GM12878 (cell line): ENCODE measurements at regions not wholly inside any gene's neighbourhood (a gene's known extent, or its start where the extent isn't known, plus 50 kb on each side); places are given as distances from the start of the nearest gene placed in this dataset.

Experiments used
- ATAC-seq: fragments of 200-7000 bp; cut with Tn5 transposase; 3 replicates; pipeline ENCODE4 v1.9.1; 2020; ENCODE audit warnings: mild to moderate bottlenecking, moderate library complexity
- BruUV-seq: library from RNA; stranded (reverse); fragments of 400-500 nt; replicated peaks from 2 replicates; lab custom pipeline; 2021; lab: Mats Ljungman, UMichigan
- CTCF ChIA-PET: fragments of 300-600 bp; sonication (Branson Sonifier 250); formaldehyde crosslinking; extraction: SDS; loops from one replicate; lab custom pipeline; 2021; ENCODE audit warnings: inconsistent platforms; lab: Yijun Ruan, JAX
- POLR2A ChIA-PET: fragments of 350-600 bp; formaldehyde crosslinking; extraction: SDS; loops from one replicate; lab custom pipeline; 2021; ENCODE audit warnings: inconsistent platforms; lab: Charles Lee
- RAD21 ChIA-PET: fragments of 300-600 bp; sonication (Branson Sonifier 250); formaldehyde crosslinking; loops from one replicate; lab custom pipeline; 2023; ENCODE audit warnings: antibody characterized with exemption; ENCODE audit not compliant: unreplicated experiment; lab: Charles Lee
- SMC1A ChIA-PET: fragments of 300-600 bp; sonication (Branson Sonifier 250); formaldehyde crosslinking; loops from one replicate; lab custom pipeline; 2023; ENCODE audit not compliant: unreplicated experiment, uncharacterized antibody; lab: Charles Lee
- DNase-seq: peaks from one replicate; pipeline ENCODE4 v3.0.0-alpha.2; 2011; ENCODE audit warnings: low read depth, low spot score
- FAIRE-seq: peaks from 3 replicates; lab custom pipeline; 2011; peaks lifted over from hg19 to GRCh38; lab: Jason Lieb, UNC
- H2AFZ ChIP-seq: 2 replicates; pipeline ENCODE4 v1.6.0; 2011; ENCODE audit warnings: low read depth, low read length, control low read depth; ENCODE audit not compliant: control insufficient read depth
- H3K27ac ChIP-seq: 2 replicates; pipeline ENCODE4 v1.5.1; 2011; ENCODE audit warnings: control low read depth; ENCODE audit not compliant: control insufficient read depth, insufficient read depth
- H3K27me3 ChIP-seq, 2 experiments: replicated peaks in 1 of 2; 2 replicates each; pipeline versions ENCODE4 v1.6.0 to v1.6.1; 2011; ENCODE audit warnings: low read length in 1 of 2; ENCODE audit not compliant: control insufficient read depth in 2 of 2, insufficient read depth in 2 of 2
- H3K36me3 ChIP-seq, 2 experiments: 2 replicates each; pipeline ENCODE4 v1.5.1; 2011; ENCODE audit warnings: low read length in 1 of 2; ENCODE audit not compliant: control insufficient read depth in 2 of 2, insufficient read depth in 2 of 2
- H3K4me1 ChIP-seq: 2 replicates; pipeline ENCODE4 v1.6.1; 2011; ENCODE audit warnings: mild to moderate bottlenecking, low read length, moderate library complexity, mixed read lengths; ENCODE audit not compliant: control insufficient read depth, insufficient read depth
- H3K4me2 ChIP-seq: 2 replicates; pipeline ENCODE4 v1.6.0; 2011; ENCODE audit warnings: control low read depth; ENCODE audit not compliant: control insufficient read depth, insufficient read depth
- H3K4me3 ChIP-seq: fragments of 200-600 bp; sonication (generic); 2 replicates; pipeline ENCODE4 v1.5.1; 2016
- H3K79me2 ChIP-seq: 2 replicates; pipeline ENCODE4 v1.6.0; 2011; ENCODE audit warnings: low read length; ENCODE audit not compliant: control insufficient read depth, insufficient read depth
- H3K9ac ChIP-seq: 2 replicates; pipeline ENCODE4 v1.8.0; 2011; ENCODE audit warnings: low read length, control low read depth, mixed read lengths; ENCODE audit not compliant: control insufficient read depth, insufficient read depth
- H3K9me3 ChIP-seq: replicated peaks from 3 replicates; pipeline ENCODE4 v1.5.1; 2011; ENCODE audit warnings: mild to moderate bottlenecking, low read length; ENCODE audit not compliant: control insufficient read depth, insufficient read depth
- H4K20me1 ChIP-seq: 2 replicates; pipeline ENCODE4 v1.6.0; 2011; ENCODE audit not compliant: control insufficient read depth, insufficient read depth
- ASH2L ChIP-seq: fragments of 300-600, 200-600 bp; sonication (generic); IDR thresholded peaks from 2 replicates; pipeline ENCODE4 v1.6.1; 2017; ENCODE audit warnings: low read depth, mild to moderate bottlenecking, borderline replicate concordance
- CBX3 ChIP-seq: fragments of 200-600 bp; sonication (generic); IDR thresholded peaks from 2 replicates; pipeline ENCODE4 v1.6.1; 2016; ENCODE audit warnings: low read depth, borderline replicate concordance
- CEBPB ChIP-seq, 2 experiments: fragments of 150-350 bp in 1 of 2; IDR thresholded peaks; 2 replicates each; pipeline ENCODE4 v1.6.1; 2012 to 2014; ENCODE audit warnings: low read depth in 2 of 2, low read length in 2 of 2, borderline replicate concordance in 1 of 2, inconsistent platforms in 1 of 2
- FOS ChIP-seq: IDR thresholded peaks from 3 replicates; pipeline ENCODE4 v1.6.1; 2011; ENCODE audit warnings: borderline replicate concordance; ENCODE audit not compliant: insufficient read length; ENCODE audit errors: extremely low read depth
- MTA2 ChIP-seq: fragments of 450-650 bp; IDR thresholded peaks from 2 replicates; pipeline ENCODE4 v1.6.1; 2016; ENCODE audit warnings: low read depth, mild to moderate bottlenecking, moderate library complexity
- MXI1 ChIP-seq: fragments of 150-350 bp; IDR thresholded peaks from 2 replicates; pipeline ENCODE4 v1.6.1; 2011; ENCODE audit warnings: low read depth, mild to moderate bottlenecking, inconsistent platforms, low read length, improper control_type of control experiment
- MYB ChIP-seq: fragments of 150-350 bp; IDR thresholded peaks from 2 replicates; pipeline ENCODE4 v1.6.1; 2014; ENCODE audit warnings: mild to moderate bottlenecking, low read depth, low read length, borderline replicate concordance
- NBN ChIP-seq: fragments of 450-650 bp; IDR thresholded peaks from 2 replicates; pipeline ENCODE4 v1.6.1; 2016
- NFIC ChIP-seq: IDR thresholded peaks from 2 replicates; pipeline ENCODE4 v1.6.1; 2012; ENCODE audit warnings: low read depth, mild to moderate bottlenecking, inconsistent platforms, low read length, moderate library complexity
- NRF1 ChIP-seq: conservative IDR thresholded peaks from 2 replicates; pipeline ENCODE4 v1.6.1; 2011; ENCODE audit warnings: mild to moderate bottlenecking, low read depth, low read length, improper control_type of control experiment
- PAX5 ChIP-seq: IDR thresholded peaks from 2 replicates; pipeline ENCODE4 v1.6.1; 2011; ENCODE audit warnings: low read depth, low read length, borderline replicate concordance
- PML ChIP-seq: IDR thresholded peaks from 2 replicates; pipeline ENCODE4 v1.6.1; 2012; ENCODE audit warnings: low read length, inconsistent platforms
- SUZ12 ChIP-seq: fragments of 200-600 bp; sonication (generic); IDR thresholded peaks from one replicate; pipeline ENCODE4 v1.6.1; 2018; ENCODE audit warnings: antibody characterized with exemption, mild to moderate bottlenecking; ENCODE audit not compliant: unreplicated experiment
- TCF12 ChIP-seq: IDR thresholded peaks from 2 replicates; pipeline ENCODE4 v1.6.1; 2011; ENCODE audit warnings: low read depth, mild to moderate bottlenecking, low read length
- ZNF217 ChIP-seq: fragments of 450-650 bp; IDR thresholded peaks from 2 replicates; pipeline ENCODE4 v1.6.1; 2017; ENCODE audit warnings: antibody characterized with exemption, mild to moderate bottlenecking
- WGBS: methylation state at CpG from one replicate; pipeline ENCODE4 v1.1.6; 2016; ENCODE audit warnings: low lambda C conversion rate; ENCODE audit not compliant: insufficient replicate concordance, insufficient coverage; ENCODE audit errors: missing lambda C conversion rate; 5-methylcytosine and 5-hydroxymethylcytosine counted together
- in situ Hi-C: fragments of 300-500 bp; cut with MboI; formaldehyde crosslinking; loops from 9 replicates; pipeline ENCODE4 v1.14.3; 2018; ENCODE audit warnings: mixed read lengths
- intact Hi-C: fragments of 100-400 bp; cut with micrococcal nuclease; formaldehyde crosslinking; loops from one replicate; pipeline ENCODE4 v1.14.2; 2022; ENCODE audit not compliant: unreplicated experiment
- TF ChIP-seq, protein P1 (sequence below), 3 experiments: IDR thresholded peaks in 2 of 3; conservative IDR thresholded peaks in 1 of 3; 2 replicates each; pipeline ENCODE4 v1.5.1; 2011; ENCODE audit warnings: low read depth in 3 of 3, low read length in 3 of 3, mild to moderate bottlenecking in 3 of 3, control low read depth in 2 of 3, moderate library complexity in 2 of 3, inconsistent platforms in 1 of 3, mixed read lengths in 1 of 3; ENCODE audit not compliant: control insufficient read depth in 2 of 3, insufficient read depth in 1 of 3; ENCODE audit errors: extremely low read depth in 1 of 3
- TF ChIP-seq, protein P2 (sequence below): IDR thresholded peaks from 2 replicates; pipeline ENCODE4 v1.6.1; 2012; ENCODE audit warnings: low read length, inconsistent platforms
- TF ChIP-seq, protein P3 (sequence below): fragments of 150-350 bp; IDR thresholded peaks from 2 replicates; pipeline ENCODE4 v1.6.1; 2014; ENCODE audit warnings: mild to moderate bottlenecking, low read depth, low read length

DNA sequence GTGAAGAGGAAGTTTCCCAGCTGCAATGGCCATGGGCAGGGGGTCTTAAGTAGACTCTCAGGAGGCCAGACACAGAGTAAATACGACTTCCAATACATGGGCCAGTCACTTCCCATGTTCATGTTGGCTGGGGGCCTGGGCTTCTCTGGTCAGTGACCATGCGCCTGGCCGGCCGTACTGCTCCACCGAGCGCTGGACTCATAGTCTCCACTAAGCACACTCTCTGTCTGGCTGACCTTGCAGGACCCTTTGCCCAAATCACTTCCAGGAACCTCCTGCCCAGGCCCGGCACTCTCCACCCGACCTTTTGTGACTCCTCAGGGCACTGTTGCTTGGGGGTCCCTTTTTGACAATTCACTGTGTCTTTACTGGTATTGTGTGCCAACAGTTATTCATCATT is 69.3 kb downstream of the SOWAHC start (continued):
- TF ChIP-seq, protein P1, sequence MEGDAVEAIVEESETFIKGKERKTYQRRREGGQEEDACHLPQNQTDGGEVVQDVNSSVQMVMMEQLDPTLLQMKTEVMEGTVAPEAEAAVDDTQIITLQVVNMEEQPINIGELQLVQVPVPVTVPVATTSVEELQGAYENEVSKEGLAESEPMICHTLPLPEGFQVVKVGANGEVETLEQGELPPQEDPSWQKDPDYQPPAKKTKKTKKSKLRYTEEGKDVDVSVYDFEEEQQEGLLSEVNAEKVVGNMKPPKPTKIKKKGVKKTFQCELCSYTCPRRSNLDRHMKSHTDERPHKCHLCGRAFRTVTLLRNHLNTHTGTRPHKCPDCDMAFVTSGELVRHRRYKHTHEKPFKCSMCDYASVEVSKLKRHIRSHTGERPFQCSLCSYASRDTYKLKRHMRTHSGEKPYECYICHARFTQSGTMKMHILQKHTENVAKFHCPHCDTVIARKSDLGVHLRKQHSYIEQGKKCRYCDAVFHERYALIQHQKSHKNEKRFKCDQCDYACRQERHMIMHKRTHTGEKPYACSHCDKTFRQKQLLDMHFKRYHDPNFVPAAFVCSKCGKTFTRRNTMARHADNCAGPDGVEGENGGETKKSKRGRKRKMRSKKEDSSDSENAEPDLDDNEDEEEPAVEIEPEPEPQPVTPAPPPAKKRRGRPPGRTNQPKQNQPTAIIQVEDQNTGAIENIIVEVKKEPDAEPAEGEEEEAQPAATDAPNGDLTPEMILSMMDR (IDR thresholded peaks at IDR 0.05 in 2 of 3, conservative IDR thresholded peaks at IDR 0.05 in 1 of 3; ENCODE audit: control insufficient read depth in 2 of 3, extremely low read depth in 1 of 3, insufficient read depth in 1 of 3, low read depth in 3 of 3, low read length in 3 of 3): no peak
- TF ChIP-seq NBN (no peak), CBX3 (no peak), NRF1 (no peak), FOS (no peak)
- TF ChIP-seq, protein P2, sequence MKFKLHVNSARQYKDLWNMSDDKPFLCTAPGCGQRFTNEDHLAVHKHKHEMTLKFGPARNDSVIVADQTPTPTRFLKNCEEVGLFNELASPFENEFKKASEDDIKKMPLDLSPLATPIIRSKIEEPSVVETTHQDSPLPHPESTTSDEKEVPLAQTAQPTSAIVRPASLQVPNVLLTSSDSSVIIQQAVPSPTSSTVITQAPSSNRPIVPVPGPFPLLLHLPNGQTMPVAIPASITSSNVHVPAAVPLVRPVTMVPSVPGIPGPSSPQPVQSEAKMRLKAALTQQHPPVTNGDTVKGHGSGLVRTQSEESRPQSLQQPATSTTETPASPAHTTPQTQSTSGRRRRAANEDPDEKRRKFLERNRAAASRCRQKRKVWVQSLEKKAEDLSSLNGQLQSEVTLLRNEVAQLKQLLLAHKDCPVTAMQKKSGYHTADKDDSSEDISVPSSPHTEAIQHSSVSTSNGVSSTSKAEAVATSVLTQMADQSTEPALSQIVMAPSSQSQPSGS: no peak

DNA sequence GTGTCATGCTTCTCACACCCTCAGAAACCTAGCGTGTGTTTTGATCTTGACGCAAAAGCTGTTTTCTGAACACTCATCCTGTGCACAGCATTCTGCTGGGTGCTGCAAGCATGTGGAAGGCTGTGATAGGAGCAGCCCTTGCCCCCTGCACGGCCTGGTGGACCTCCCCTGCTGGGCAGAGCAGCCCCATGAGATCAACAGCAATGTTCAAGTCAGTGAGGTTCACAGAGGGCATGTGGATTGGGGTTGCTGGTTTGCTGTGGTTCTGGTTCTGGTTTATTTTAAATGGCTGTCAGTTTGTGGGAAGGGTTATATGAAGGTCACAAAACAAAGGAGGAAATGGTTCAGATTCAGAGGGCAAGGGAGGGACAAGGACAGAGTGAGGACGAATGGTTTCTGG is 71.3 kb downstream of the SOWAHC start:
- no TSS peak for BruUV-seq
- CTCF ChIA-PET: no interaction called here
- ATAC-seq (peak; percentile 15; the same call in 1 of the 3 replicates), DNase-seq (no peak), FAIRE-seq (no peak)
- Histone ChIP-seq H3K4me1 (no peaks in the 10 kb centered on the region; the same call in 1 of the 2 replicates), H3K9me3 (no peaks in the 10 kb centered on the region), H3K27ac (no peak overlapping the region), H3K4me2 (no peak overlapping the region), H3K79me2 (no peaks in the 10 kb centered on the region), H3K36me3 (no peaks in the 10 kb centered on the region), H3K9ac (no peak overlapping the region), H4K20me1 (no peaks in the 10 kb centered on the region), H3K27me3 (no peaks in the 10 kb centered on the region), H3K4me3 (no peak overlapping the region), H2AFZ (no peak overlapping the region; the same call in 1 of the 2 replicates)
- 46% methylated on average over 4 of the region's 4 CpGs for WGBS
- SMC1A ChIA-PET: no interaction called here
- intact Hi-C loops: no loop called here
- in situ Hi-C loops: no loop called here
- POLR2A ChIA-PET: no interaction called here
- RAD21 ChIA-PET: no interaction called here
- TF ChIP-seq PML (no peak), SUZ12 (no peak), MXI1 (no peak), CEBPB (IDR thresholded peaks at IDR 0.05; ENCODE audit: borderline replicate concordance in 1 of 2, low read depth in 2 of 2, low read length in 2 of 2) (no peak), ZNF217 (no peak), NFIC (no peak), ASH2L (no peak), MYB (no peak), MTA2 (no peak), PAX5 (no peak), TCF12 (no peak)
- TF ChIP-seq, protein P3, sequence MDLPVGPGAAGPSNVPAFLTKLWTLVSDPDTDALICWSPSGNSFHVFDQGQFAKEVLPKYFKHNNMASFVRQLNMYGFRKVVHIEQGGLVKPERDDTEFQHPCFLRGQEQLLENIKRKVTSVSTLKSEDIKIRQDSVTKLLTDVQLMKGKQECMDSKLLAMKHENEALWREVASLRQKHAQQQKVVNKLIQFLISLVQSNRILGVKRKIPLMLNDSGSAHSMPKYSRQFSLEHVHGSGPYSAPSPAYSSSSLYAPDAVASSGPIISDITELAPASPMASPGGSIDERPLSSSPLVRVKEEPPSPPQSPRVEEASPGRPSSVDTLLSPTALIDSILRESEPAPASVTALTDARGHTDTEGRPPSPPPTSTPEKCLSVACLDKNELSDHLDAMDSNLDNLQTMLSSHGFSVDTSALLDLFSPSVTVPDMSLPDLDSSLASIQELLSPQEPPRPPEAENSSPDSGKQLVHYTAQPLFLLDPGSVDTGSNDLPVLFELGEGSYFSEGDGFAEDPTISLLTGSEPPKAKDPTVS: no peak
